Brain microvascular endothelial cell (primary cell): ENCODE measurements at regions not wholly inside any gene's neighbourhood (a gene's known extent, or its start where the extent isn't known, plus 50 kb on each side); places are given as distances from the start of the nearest gene placed in this dataset.

Source experiments
- DNase-seq: peaks from one replicate; pipeline ENCODE4 v3.0.0-alpha.2; 2020
- H3K27ac ChIP-seq: fragments of 250-450 bp; sonication (Bioruptor Pico); 2 replicates; pipeline ENCODE4 v1.5.1; 2020; ENCODE audit warnings: mild to moderate bottlenecking, moderate library complexity
- H3K27me3 ChIP-seq: fragments of 250-450 bp; sonication (Bioruptor Pico); replicated peaks from 2 replicates; pipeline ENCODE4 v1.5.1; 2020; ENCODE audit warnings: mild to moderate bottlenecking
- H3K36me3 ChIP-seq: fragments of 250-450 bp; sonication (Bioruptor Pico); replicated peaks from 2 replicates; pipeline ENCODE4 v1.5.1; 2020; ENCODE audit warnings: mild to moderate bottlenecking
- H3K4me3 ChIP-seq: 2 replicates; pipeline ENCODE4 v1.5.1; 2011; ENCODE audit warnings: low read depth, mild to moderate bottlenecking, control low read depth, low read length, moderate library complexity
- CTCF ChIP-seq: IDR thresholded peaks from 2 replicates; pipeline ENCODE4 v1.5.1; 2011; ENCODE audit warnings: low read depth, mild to moderate bottlenecking, moderate library complexity, low read length, control low read depth, inconsistent platforms; ENCODE audit errors: missing control alignments
- in situ Hi-C: cut with HindIII; loops from 2 replicates; pipeline ENCODE4 v1.10.0; 2017; ENCODE audit warnings: low sequenced_read_pairs, low pct_ligation_motif_present

GRCh38 chr3:193831495-193832455, 238.8 kb downstream of the OPA1 start:
- peaks cover 24% of the 10 kb centered on the region for H3K27me3 ChIP-seq
- no peak for TF ChIP-seq CTCF
- no peak overlapping the region for H3K4me3 ChIP-seq
- in situ Hi-C loops: no loop called here
- H3K27ac ChIP-seq: no peak overlapping the region
- no peaks in the 10 kb centered on the region for H3K36me3 ChIP-seq
- no peak for DNase-seq

- peaks cover 19% of the 10 kb centered on the region for H3K27me3 ChIP-seq
These were observed 239.9 kb downstream of the OPA1 start for GRCh38 chr3:193832833-193833413.

GRCh38 chr3:193833592-193833991, 240.6 kb downstream of the OPA1 start:
- Histone ChIP-seq H3K36me3 (no peaks in the 10 kb centered on the region), H3K27ac (no peak overlapping the region), H3K27me3 (peaks cover 14% of the 10 kb centered on the region), H3K4me3 (no peak overlapping the region)
- no peak for TF ChIP-seq CTCF
- in situ Hi-C loops: no loop called here
- no peak for DNase-seq

More at GRCh38 chr3:193832833-193833413, 239.9 kb downstream of the OPA1 start:
- H3K36me3 ChIP-seq: no peaks in the 10 kb centered on the region
- no peak for TF ChIP-seq CTCF
- DNase-seq: no peak
- no peak overlapping the region for H3K27ac ChIP-seq
- in situ Hi-C loops: no loop called here
- no peak overlapping the region for H3K4me3 ChIP-seq

GRCh38 chr3:193835414-193835813, 242.4 kb downstream of the OPA1 start:
- no peak overlapping the region for H3K4me3 ChIP-seq
- peaks cover 13% of the 10 kb centered on the region for H3K27me3 ChIP-seq
- no peak for TF ChIP-seq CTCF
- in situ Hi-C loops: no loop called here
- no peak for DNase-seq
- no peak overlapping the region for H3K27ac ChIP-seq
- H3K36me3 ChIP-seq: no peaks in the 10 kb centered on the region

DNA sequence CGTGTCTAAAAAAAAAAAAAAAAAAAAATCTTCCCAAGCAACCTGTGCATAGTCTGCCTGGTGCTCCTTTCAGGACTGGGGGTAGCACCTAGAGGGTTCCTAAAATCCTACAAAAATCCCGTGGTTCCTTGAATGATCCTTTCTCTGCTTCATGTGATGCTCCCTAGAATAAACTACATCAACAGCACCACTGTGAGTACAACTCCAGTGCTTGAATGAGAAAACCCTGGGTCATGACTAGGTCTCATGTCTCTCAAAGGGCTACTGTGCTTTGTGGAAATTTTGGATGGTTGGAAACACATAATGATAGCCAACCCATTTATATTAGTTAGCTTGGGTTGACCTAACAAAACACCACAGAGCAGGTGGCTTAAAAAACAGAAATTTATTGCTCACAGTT, 243.5 kb downstream of the OPA1 start:
- Histone ChIP-seq H3K36me3 (no peaks in the 10 kb centered on the region), H3K4me3 (no peak overlapping the region), H3K27me3 (peaks cover 17% of the 10 kb centered on the region), H3K27ac (no peak overlapping the region)
- TF ChIP-seq CTCF: no peak
- no peak for DNase-seq
- in situ Hi-C loops: no loop called here
